K562 (cell line): ENCODE measurements at regions not wholly inside any gene's neighbourhood (a gene's known extent, or its start where the extent isn't known, plus 50 kb on each side); places are given as distances from the start of the nearest gene placed in this dataset.

Experiments used
- ATAC-seq: fragments of 200-7000 bp; cut with Tn5 transposase; 3 replicates; pipeline ENCODE4 v1.9.1; 2020; ENCODE audit warnings: moderate library complexity
- BruUV-seq: library from RNA; stranded (reverse); fragments of 400-500 nt; replicated peaks from 2 replicates; lab custom pipeline; 2021; lab: Mats Ljungman, UMichigan
- CTCF ChIA-PET: fragments of 300-600 bp; formaldehyde crosslinking; extraction: SDS; loops from one replicate; lab custom pipeline; 2021; ENCODE audit warnings: low intra/inter-chr PET ratio; lab: Yijun Ruan, JAX
- POLR2A ChIA-PET: fragments of 300-600, 350-650 bp; sonication (Branson Sonifier 250); formaldehyde crosslinking; extraction: SDS; loops from one replicate; lab custom pipeline; 2021; ENCODE audit warnings: antibody characterized with exemption, inconsistent platforms; lab: Yijun Ruan, JAX
- DNase-seq, 4 experiments: peaks; one replicate each; pipeline versions ENCODE4 v3.0.0 to v3.0.0-alpha.2; 2011 to 2018; ENCODE audit warnings: low spot score in 3 of 4, mixed read lengths in 3 of 4; ENCODE audit errors: extremely low read depth in 1 of 4
- FAIRE-seq: peaks from 2 replicates; lab custom pipeline; 2011; peaks lifted over from hg19 to GRCh38; lab: Jason Lieb, UNC
- H2AFZ ChIP-seq: 2 replicates; pipeline ENCODE4 v1.6.0; 2011; ENCODE audit warnings: low read depth, low read length, control low read depth, inconsistent platforms
- H3K27ac ChIP-seq: fragments of 200-600 bp; 3 replicates; pipeline ENCODE4 v1.8.0; 2011; ENCODE audit warnings: low read depth, mild to moderate bottlenecking, control low read depth, inconsistent platforms, low read length, moderate library complexity, mixed read lengths; ENCODE audit errors: extremely low read depth
- H3K27me3 ChIP-seq, 2 experiments: fragments of 300-600 bp in 1 of 2; 2 replicates in 1 of 2; 3 replicates in 1 of 2; pipeline versions ENCODE4 v1.6.0 to v1.8.0; 2011; ENCODE audit warnings: inconsistent platforms in 2 of 2, low read length in 2 of 2, mild to moderate bottlenecking in 1 of 2, mixed read lengths in 1 of 2, moderate library complexity in 1 of 2; ENCODE audit not compliant: control insufficient read depth in 2 of 2, insufficient read depth in 2 of 2
- H3K36me3 ChIP-seq: fragments of 300-600 bp; 3 replicates; pipeline ENCODE4 v1.8.0; 2011; ENCODE audit warnings: mild to moderate bottlenecking, low read length, inconsistent platforms; ENCODE audit not compliant: control insufficient read depth, insufficient read depth
- H3K4me1 ChIP-seq, 2 experiments: fragments of 200-600 bp in 1 of 2; replicated peaks in 1 of 2; 2 replicates in 1 of 2; 3 replicates in 1 of 2; pipeline versions ENCODE4 v1.5.1 to v1.8.0; 2011; ENCODE audit warnings: inconsistent platforms in 2 of 2, low read length in 2 of 2, mild to moderate bottlenecking in 1 of 2, mixed read lengths in 1 of 2, moderate library complexity in 1 of 2; ENCODE audit not compliant: control insufficient read depth in 2 of 2, insufficient read depth in 2 of 2
- H3K4me2 ChIP-seq: 2 replicates; pipeline ENCODE4 v1.6.1; 2011; ENCODE audit warnings: low read length, control low read depth, inconsistent platforms, mixed read lengths; ENCODE audit not compliant: insufficient read depth
- H3K4me3 ChIP-seq: fragments of 200-600 bp; sonication (generic), shearing (Covaris generic); 2 replicates; pipeline ENCODE4 v1.5.1; 2016; ENCODE audit warnings: control low read depth, inconsistent platforms
- H3K79me2 ChIP-seq: fragments of 200-600 bp; 3 replicates; pipeline ENCODE4 v1.8.0; 2011; ENCODE audit warnings: low read length, inconsistent platforms; ENCODE audit not compliant: control insufficient read depth, insufficient read depth
- H3K9ac ChIP-seq, 2 experiments: 2 replicates each; pipeline versions ENCODE4 v1.6.0 to v1.6.1; 2011; ENCODE audit warnings: low read depth in 2 of 2, low read length in 2 of 2, control low read depth in 1 of 2, inconsistent platforms in 1 of 2, mild to moderate bottlenecking in 1 of 2, mixed read lengths in 1 of 2; ENCODE audit not compliant: insufficient read depth in 1 of 2
- H3K9me1 ChIP-seq: one replicate; pipeline ENCODE4 v1.6.0; 2011; ENCODE audit warnings: inconsistent platforms, mild to moderate bottlenecking, low read length, moderate library complexity; ENCODE audit not compliant: control insufficient read depth, insufficient read depth
- H3K9me3 ChIP-seq: replicated peaks from 2 replicates; pipeline ENCODE4 v1.5.1; 2011; ENCODE audit warnings: low read depth, low read length, inconsistent platforms; ENCODE audit not compliant: control insufficient read depth, insufficient read depth
- H4K20me1 ChIP-seq: replicated peaks from 2 replicates; pipeline ENCODE4 v1.6.1; 2011; ENCODE audit warnings: low read length, inconsistent platforms, mixed read lengths; ENCODE audit not compliant: control insufficient read depth, insufficient read depth
- ATF3 ChIP-seq, 2 experiments: fragments of 450-650 bp in 1 of 2; sonication (generic) in 1 of 2; formaldehyde crosslinking in 1 of 2; IDR thresholded peaks in 1 of 2; conservative IDR thresholded peaks in 1 of 2; 2 replicates each; pipeline versions ENCODE4 v1.6.1 to v1.8.1; 2016 to 2023; ENCODE audit warnings: mild to moderate bottlenecking in 2 of 2, moderate library complexity in 2 of 2, inconsistent platforms in 1 of 2, missing genetic modification reagents in 1 of 2
- BRCA1 ChIP-seq, 2 experiments: fragments of 450-650 bp in 1 of 2; sonication (generic) in 1 of 2; formaldehyde crosslinking in 1 of 2; IDR thresholded peaks; 2 replicates each; pipeline versions ENCODE4 v1.5.0 to v1.6.1; 2017 to 2020; ENCODE audit warnings: mild to moderate bottlenecking in 1 of 2, missing genetic modification reagents in 1 of 2
- HNRNPLL ChIP-seq: fragments of 200-400 bp; formaldehyde crosslinking; IDR thresholded peaks from 2 replicates; pipeline ENCODE4 v1.6.1; 2017; ENCODE audit warnings: low read length, low read depth, mild to moderate bottlenecking; ENCODE audit not compliant: poor library complexity, severe bottlenecking
- PBX2 ChIP-seq, 2 experiments: IDR thresholded peaks in 1 of 2; conservative IDR thresholded peaks in 1 of 2; 2 replicates each; pipeline ENCODE4 v1.6.1; 2016; ENCODE audit warnings: low read depth in 2 of 2, mild to moderate bottlenecking in 1 of 2, missing compliant biosample characterization in 1 of 2, missing genetic modification characterization in 1 of 2, moderate library complexity in 1 of 2
- PHF21A ChIP-seq: fragments of 450-650 bp; IDR thresholded peaks from 2 replicates; pipeline ENCODE4 v1.6.1; 2017; ENCODE audit warnings: low read depth, borderline replicate concordance
- TRIM24 ChIP-seq, 2 experiments: fragments of 450-650 bp; IDR thresholded peaks; 2 replicates each; pipeline ENCODE4 v1.6.1; 2016
- ZNF318 ChIP-seq, 2 experiments: fragments of 450-650 bp; IDR thresholded peaks; 2 replicates each; pipeline ENCODE4 v1.6.1; 2016; ENCODE audit warnings: mild to moderate bottlenecking in 2 of 2, borderline replicate concordance in 1 of 2, low read depth in 1 of 2, moderate library complexity in 1 of 2
- WGBS: fragments of 100-300 bp; shearing (Covaris generic); methylation state at CpG from one replicate; pipeline ENCODE4 v1.1.6; 2016; ENCODE audit warnings: low coverage, mixed read lengths; ENCODE audit not compliant: insufficient coverage; ENCODE audit errors: missing lambda C conversion rate; 5-methylcytosine and 5-hydroxymethylcytosine counted together
- in situ Hi-C: fragments of 300-500 bp; cut with MboI; formaldehyde crosslinking; loops from 4 replicates; pipeline ENCODE4 v1.15.0; 2018; ENCODE audit warnings: inconsistent platforms, mixed read lengths
- intact Hi-C: fragments of 100-400 bp; cut with micrococcal nuclease; formaldehyde crosslinking; loops from 2 replicates; pipeline ENCODE4 v1.14.2; 2022

DNA sequence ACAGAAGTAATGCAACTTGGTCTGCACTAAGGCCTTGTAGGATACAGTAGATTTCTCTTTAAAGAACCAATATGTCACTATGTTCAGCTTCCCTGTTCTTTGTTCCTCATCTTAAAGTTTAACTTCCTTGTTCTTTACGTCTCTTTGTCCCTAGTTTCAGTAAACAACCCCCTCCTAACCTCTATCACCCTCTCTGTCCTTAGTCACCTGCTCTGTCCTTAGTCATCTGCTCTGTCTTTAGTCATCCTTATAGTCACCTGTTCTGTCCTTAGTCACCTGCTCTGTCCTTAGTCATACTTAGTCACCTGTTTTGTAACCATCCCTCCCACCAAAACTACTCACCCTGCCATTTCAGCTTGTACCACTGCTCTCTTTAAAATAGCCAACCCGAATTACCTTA is 144.6 kb upstream of the TMEM106B start:
- DNase-seq: no peak
- Histone ChIP-seq H3K4me2 (no peak overlapping the region), H3K9me1 (no peaks in the 10 kb centered on the region), H3K27ac (no peak overlapping the region), H3K9ac (no peak overlapping the region), H3K79me2 (no peaks in the 10 kb centered on the region), H3K27me3 (no peaks in the 10 kb centered on the region; a peak in 1 of 5 replicates), H4K20me1 (no peaks in the 10 kb centered on the region), H3K9me3 (no peaks in the 10 kb centered on the region), H3K4me3 (no peak overlapping the region), H3K36me3 (no peaks in the 10 kb centered on the region), H2AFZ (no peak overlapping the region), H3K4me1 (no peaks in the 10 kb centered on the region)
- intact Hi-C loops (loop anchor here (2.0 to 10.0 kb wide), 4 partner anchors 391 to 642 kb away; no protein-coding TSS in a partner anchor), in situ Hi-C loops (loop anchor here (25.0 kb wide), 1 partner anchor 546 kb away; no protein-coding TSS in a partner anchor)
- no peak for ATAC-seq
- ChIA-PET POLR2A (no interaction called here), CTCF (interaction anchor here (1.6 to 3.5 kb wide), 2 partner anchors 255 to 430 kb away, joined by 6 to 27 read pairs; no protein-coding TSS in a partner anchor)
- FAIRE-seq: no peak
- no TSS peak for BruUV-seq
- 0% methylated on average over 2 of the region's 2 CpGs for WGBS
- TF ChIP-seq PBX2 (CRISPR knock-in tag; IDR thresholded peaks at IDR 0.05; ENCODE audit: low read depth) (no peak), PBX2 (tag; conservative IDR thresholded peaks at IDR 0.05; ENCODE audit: low read depth) (no peak), ZNF318 (IDR thresholded peaks at IDR 0.05; ENCODE audit: borderline replicate concordance in 1 of 2, low read depth in 1 of 2) (no peak), BRCA1 (IDR thresholded peaks at IDR 0.05) (no peak), BRCA1 (CRISPR knock-in tag; IDR thresholded peaks at IDR 0.05) (no peak), TRIM24 (IDR thresholded peaks at IDR 0.05) (peak in 1 of 2 experiments; percentile 23; a peak in 1 of 4 replicates), HNRNPLL (no peak), ATF3 (IDR thresholded peaks at IDR 0.05) (peak; percentile 51), ATF3 (CRISPR knock-in tag; conservative IDR thresholded peaks at IDR 0.05) (no peak), PHF21A (no peak)
